Activated naive CD4-positive, alpha-beta T cell treated with Interleukin-2 at 50 U/mL for 16 hours (primary cell): ENCODE measurements at regions not wholly inside any gene's neighbourhood (a gene's known extent, or its start where the extent isn't known, plus 50 kb on each side); places are given as distances from the start of the nearest gene placed in this dataset.
"Not testable (repeated sequence)": the region's sequence is repeated elsewhere in the genome, so short reads cannot be mapped to it uniquely, and the experiment has no call there.

Experiments used
- DNase-seq: peaks from one replicate; pipeline ENCODE4 v3.0.0-alpha.2; 2020

DNA sequence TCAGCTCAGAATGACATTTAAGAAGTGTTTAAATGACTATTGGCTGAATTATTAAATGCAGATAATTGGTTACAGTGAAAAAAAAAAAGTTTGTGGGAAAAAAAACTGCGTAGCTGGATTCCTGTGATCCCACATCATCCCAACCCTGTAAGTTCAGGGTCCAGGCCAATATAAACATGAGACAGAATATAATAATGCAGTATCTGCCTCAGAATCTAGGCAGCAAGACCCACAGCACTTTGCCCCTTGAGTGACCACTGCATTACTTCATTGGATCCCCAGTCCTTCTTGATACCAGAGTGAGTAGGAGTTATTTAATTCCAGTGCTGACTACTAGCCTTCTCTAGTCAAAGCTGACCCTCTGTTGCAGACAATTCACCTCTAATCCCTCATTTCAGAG is 272.6 kb downstream of the CCER1 start:
- DNase-seq, result no peak

DNA sequence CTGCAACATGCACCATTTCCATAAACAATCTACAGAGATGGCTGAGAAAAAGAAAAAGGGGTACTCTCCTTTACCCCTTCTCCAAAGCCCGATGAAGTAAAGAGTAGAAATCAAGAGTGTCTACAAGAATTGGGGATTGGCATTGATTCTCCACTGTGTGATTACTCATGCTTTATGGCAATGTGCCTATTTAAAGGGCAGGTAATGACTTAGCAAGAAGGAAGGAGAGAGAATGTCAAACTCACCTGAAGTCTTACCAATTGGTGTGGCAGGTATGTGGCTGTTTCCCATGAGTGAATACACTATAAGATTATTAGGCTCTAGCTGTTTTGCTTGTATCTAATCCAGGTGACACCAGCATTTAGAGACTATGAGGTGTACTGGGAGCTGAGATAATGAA is 275.3 kb downstream of the CCER1 start:
- no peak for DNase-seq

DNA sequence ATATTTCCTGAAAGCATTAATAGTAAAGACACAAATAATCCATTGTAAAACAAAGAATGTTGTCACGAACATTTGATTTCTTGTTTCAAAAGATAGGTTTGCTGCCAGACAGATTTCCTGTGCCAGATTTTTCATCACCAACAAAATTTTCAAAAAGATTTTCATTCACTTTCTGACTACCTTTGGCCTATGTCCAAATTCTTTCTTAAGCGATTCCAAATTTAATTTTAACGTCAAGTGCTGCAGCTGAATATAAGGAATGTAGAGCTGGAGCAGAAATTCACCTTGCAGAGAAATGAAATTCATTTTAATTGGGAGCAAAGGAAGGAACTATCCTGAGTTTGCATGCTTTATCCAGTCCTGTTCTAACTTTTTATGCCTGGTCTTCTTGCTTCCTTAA is 277.4 kb downstream of the CCER1 start:
- no peak for DNase-seq

DNA sequence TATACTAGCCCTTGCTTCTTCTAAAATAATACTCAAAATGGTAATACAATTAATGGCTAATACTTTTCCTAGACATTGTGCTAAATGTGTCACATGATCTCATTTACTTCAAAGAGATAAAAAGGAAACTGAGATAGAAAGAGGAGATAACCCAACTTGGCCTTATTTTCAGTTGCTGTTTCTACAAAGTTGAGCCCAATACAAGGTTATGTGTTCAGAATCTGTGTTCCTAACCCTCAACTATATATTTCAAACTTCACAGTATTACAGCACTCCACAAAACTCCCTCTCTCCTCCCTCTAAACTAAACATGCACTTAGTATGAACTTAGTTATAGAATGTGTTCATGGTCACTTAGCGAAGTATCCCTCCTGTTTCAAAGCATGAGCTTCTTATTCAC is 277.9 kb downstream of the CCER1 start:
- no peak for DNase-seq

DNA sequence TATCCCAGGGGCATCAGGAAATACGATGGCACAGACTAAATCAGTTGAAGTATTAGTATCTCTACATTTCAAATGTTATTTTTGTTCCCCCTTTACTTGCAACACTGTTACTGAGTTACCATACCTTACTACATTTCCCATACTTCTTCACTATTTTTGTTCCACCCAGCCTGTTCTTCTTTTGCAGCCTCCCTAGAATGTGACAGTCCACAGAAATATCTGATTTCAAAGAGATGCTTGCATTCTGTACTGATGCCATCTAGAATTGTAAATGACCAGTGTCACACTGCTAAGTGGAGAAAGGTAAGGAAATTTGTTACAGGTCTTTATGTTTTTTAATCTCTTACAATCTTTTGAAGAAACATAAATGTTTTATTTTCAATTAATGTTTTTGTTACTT is 279.9 kb downstream of the CCER1 start:
- no peak for DNase-seq

DNA sequence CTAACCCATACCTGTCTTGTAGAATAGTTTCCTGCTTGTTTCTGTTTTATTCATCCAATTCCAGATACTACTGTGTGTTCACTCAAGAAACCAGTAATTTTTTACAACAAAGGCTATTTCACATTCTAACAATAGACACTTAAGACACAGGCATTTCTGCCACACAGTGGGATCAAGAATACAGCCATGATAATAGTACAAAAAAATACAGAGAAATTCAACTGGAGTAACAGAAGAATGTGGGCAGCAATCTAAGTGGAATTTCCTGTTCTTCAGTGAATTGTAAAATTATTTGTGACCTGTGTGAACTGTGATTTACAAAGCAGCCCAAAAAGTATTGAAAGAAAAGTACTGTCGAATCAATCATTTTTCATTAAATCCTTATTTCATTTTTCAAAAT is 282.9 kb downstream of the CCER1 start:
- no peak for DNase-seq

DNA sequence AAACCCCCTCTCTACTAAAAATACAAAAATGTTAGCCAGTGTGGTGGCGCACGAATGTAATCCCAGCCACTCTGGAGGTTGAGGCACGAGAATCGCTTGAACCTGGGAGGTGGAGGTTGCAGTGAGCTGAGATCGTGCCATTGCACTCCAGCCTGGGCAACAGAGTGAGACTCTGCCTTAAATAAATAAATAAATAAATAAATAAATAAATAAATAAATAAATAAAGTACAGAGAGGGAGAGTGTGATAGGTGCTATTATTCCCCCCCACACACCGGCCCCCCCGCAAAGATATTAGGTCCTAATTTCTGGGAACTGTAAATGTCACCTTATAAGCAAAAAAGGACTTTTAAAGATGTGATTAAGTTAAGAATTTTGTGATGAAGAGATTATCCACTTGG is 291.0 kb downstream of the CCER1 start:
- DNase-seq, result not testable (repeated sequence)

DNA sequence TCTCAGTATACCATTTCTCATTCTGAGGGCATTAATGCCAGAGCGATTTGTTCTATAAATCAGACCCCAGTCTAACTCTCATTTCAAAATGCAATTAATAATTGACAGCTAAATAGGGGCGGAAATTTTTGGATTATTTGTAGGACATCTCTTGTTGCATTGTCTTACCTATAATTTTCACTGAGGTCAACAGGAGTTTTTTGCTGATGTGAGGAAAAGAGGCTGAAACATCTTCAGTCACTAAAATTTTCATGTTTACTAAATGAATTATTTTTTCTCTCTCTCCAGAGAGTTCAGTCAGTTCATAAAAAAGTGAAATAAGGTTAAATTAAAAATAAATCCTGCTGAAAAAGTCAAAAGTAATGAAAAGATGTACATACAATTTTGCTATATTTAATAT is 295.9 kb downstream of the CCER1 start:
- no peak for DNase-seq

DNA sequence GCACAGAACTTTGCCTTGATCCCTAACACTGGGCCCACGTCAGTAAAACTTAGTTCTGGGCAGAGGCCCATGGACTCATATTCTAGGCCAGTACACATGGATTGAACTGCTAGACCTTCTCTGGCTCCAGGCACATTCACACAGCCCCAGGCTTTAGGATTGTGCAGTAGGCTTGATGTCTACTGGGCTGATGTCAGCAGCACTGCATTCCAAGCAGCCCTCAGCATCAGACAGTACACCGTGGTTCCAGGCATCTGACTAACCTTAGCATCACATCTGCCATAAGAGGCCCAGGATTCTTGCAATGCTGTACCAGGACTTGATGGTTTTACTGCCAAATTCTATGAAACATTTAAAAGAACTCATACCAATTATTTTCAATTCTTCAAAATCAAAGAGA is 301.9 kb downstream of the CCER1 start:
- DNase-seq, result no peak

DNA sequence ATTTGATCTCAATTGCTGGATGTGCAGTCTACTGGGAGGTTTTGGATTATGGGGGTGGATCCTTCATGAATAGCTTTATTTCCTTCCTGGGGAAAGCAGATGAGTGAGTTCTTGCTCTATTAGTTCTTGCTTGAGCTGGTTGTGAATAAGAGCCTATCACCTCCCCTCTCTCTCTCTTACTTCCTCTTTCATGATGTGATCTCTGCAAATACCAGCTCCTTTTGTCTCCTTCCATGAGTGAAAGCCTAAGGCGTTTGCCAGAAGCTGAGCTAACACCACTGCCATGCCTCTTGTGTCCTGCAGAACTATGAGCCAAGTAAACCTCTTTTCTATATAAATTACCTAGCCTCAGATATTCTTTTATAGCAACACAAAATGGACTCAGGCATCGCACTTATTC is 302.7 kb downstream of the CCER1 start:
- DNase-seq, result no peak

DNA sequence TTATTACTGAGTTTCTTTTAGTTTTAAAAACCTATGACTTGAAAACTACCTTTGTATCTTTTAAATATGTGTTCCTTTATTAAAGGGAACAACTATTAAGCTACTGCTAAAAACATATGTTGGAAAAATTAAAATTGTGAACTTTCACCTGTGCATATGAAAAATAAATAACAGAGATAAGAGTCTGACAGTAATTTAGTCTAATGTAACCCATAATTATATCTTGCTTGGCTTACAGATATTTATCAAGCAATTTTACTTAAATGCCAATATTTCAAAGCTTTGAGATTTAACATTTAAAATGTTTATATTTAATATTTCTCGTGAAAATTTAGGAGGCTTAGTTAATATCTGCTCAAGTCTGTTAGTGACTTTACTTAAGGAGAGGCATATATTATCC is 309.8 kb downstream of the CCER1 start:
- DNase-seq, result no peak

DNA sequence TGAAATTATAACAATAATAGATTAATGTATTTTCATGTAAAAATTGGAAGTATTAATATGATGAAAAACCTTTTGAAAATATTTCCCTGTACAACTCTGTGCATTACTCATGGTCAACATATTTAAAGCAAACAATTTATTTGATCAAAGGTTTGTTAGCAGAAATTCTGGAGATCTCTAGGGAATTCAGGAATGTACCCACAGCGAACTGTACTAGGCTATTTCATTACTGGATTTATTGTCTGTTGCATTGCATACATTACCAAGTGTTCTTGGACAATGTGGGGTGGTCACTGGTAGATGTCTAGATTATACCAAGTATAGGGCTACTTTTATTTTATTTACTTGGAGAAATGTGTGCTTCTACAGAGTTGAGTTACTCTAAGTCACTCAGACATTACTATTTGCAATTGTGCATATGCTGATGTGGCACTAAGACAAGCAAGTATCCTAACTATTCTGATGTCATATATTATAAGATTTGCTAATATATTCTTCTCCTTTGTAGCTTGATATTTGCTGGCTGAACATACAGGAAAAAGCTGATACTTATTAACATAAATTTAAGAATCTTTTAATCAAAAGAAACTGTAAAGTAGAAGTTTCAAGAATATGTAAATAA is 323.3 kb downstream of the CCER1 start:
- no peak for DNase-seq

DNA sequence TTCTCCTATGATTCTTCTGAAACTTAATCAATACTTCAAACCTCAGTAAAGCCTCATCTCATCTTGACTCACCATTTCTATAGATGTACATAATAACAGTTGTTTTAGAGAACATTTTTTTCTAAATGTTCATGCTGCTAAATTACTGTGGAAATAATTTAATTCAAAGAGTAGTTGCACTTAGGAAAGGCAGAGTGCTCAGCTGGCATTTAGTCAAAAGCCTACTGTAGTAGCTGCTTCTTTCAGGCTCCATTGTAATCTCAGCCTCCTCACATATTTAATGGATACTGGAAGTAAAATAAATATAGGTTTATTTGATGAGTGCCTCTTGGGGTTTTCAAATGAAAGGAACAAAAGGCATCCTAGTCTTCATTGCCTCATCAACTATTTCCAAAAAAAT is 325.0 kb downstream of the CCER1 start:
- DNase-seq, result no peak

DNA sequence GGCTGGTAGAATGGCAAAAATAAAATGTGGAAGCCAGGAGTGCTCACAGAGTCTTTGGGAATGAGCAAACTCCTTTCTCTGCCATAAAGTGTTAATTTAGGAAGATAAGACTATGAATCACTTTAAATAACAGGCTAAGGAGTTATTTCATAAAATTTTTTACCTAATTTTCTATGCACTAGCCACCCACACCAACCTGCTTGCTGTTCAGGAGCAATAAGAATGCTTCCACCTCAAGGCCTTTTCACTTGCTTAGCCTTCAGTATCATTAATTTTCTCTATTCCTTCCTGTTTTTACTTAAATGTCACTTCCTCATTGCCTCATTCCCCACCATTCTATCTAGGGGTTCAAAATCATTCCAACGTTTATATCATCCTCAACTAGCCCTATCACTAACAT is 326.8 kb downstream of the CCER1 start:
- DNase-seq, result no peak

DNA sequence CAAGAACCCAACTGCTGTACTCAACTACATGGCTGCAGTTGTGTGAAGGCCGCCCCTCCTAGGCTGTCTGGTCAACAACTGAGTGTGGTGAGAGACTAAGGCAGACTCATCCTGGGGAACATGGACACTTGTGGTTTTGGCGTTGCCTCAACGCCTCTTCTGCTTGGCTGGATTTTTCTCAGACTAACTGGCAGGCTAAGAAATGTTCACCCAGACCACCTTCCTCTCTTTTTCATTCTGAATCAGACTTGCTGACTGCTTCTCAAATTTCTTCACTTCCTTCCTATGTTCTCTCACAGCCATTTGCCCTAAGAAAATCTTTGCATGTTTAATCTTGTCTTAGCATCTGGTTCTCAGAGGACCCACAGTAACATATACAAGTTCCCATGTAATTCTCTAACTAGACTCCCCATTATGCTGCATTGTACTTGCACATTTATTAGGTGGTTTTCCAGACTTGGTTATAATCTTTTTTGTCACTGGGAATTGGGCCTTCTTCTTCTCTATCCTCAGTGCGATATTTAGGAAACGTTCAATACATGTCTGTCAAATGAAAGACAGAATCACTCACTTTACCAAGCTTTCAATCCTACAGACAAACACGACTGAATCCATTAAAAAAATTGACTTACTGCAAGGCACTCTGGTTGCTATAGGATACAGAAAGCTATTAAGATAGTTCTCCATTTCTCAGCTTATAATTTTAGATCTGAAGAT is 327.6 kb downstream of the CCER1 start:
- no peak for DNase-seq

DNA sequence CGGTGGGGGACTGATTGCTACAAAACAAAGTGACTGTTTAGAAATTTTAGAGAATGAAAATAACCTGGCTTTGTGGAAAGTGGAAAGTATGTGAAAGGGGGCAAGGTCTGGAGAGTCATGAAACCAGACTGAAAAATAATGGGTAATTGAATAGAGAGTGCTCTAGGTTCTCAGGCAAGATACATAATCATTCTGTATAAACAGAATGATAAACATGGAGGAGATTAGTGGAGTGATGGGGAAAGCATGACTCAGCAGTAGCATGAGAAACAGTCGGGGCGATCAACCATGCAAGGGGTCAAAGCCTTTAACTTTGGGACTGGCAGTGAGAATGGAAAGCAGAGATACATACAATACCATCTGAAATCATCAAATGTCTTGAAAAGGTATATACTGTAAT is 332.5 kb downstream of the CCER1 start:
- no peak for DNase-seq

DNA sequence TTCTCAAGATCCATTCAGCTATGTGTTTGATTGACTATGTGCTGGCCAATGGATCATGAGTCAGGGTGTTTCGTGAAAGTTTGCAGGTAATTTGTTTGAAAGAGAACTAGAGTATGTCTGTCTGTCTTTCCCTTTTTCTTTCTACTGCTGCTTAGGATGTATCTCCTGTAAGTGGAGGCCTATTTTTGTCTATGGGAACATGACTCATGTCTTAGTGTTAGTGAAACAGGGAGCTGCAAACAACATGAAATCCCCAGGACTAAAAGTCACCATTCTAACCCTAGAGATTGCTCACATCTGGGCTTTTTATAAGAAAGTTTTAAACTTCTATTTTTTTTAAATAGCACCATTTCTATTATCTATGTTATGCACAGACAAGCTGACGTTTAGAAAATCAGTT is 333.0 kb downstream of the CCER1 start:
- no peak for DNase-seq

DNA sequence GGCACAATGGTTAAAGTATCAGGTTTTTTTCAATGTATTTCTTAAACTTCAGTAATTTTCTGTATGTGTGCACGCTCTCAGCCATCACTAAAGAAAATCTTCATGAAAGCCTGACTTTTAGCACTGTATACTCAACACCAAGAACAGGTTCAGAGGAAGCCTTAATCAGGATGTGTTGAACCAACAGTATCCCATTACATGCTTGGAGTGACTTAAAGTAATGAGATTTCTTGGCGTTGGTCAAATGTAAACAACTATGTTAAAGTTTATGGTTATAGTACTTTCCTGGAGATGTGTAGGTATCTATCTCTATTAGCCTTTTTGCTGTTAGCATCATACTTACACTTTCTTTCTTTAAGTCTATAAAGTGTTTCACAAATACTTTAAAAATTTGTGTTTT is 335.0 kb downstream of the CCER1 start:
- no peak for DNase-seq

DNA sequence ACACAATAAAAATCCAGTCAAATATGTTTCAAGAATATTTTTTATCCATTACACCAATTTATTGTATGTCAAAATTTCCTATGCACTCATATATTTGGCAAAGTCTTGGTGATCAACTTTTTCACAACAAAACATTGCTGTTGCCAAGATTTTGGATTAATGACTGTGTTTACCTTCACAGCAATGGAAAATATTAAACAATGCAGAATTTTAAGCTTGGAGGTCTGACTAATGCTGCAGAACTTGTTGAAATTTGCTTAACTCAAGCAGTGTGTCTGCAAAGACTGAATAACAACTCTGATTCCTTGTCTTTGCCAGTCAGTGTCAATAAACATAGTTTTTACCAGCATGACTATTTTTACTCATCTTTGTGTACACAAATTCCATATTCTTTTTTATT is 336.4 kb downstream of the CCER1 start:
- DNase-seq, result no peak

DNA sequence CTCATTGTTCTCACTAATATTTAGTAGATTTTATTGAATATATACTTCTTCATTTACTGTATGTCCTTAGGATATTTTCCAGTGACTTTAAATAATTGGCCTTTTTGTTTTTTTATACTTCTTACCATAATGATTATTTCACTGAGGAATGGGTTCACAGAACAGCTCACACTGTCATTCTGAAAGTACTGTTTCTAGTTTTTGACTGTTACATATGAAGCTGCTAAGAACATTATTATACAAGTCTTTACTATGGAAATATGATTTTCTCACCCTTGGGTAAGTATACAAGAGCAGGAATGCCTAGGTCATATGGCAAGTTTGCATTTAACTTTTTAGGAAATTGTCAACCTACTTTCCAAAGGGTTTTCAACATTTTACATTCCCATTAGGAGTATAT is 343.1 kb downstream of the CCER1 start:
- no peak for DNase-seq

DNA sequence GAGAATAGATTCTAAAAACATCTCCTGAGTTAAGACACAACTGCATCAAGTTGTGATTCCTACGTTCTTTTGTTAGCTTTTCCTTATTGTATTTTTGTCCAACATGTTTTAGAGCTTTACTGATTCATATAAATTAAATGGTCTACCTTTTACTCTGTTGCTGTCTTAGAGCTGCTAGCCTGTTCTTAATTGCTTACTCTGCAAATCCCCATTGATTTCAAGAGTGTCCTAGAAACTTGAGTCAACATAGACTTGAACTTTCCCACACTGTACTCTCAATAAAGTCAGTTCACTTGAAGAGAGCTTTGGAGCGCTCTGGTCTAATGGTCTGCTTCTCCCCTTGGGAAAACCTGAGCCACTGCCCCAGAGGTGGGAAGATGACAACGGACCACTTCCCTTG is 343.9 kb downstream of the CCER1 start:
- DNase-seq, result no peak

DNA sequence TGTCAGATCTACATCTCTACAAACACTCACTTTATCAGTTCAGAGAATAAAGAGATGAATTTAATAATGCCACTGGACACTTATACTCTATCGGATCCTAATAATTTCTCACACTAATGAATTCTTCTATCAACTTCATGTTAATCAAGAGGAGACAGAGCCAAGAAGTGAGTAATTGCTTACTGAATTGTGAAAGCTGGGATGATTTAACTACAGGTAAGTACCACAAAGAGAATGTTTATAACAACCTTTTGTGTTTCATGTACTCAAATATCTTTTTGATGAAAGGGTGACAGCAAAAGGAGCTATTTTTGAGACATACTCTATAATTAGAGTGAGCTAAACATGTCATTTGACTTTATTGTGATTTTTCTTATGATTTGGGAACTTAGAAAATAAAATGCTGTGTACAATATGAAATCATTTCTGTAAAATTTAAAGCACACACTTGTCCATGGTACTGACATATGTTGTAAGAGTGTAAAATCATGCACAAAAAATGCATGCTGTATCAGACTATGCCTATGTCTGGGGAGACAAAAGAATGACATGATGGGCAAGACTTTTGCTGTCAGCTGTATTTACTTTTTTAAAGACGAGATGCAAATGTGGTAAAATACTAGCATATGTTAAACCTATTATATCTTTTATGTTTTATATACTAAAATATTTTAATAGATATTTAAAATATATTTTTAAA is 361.2 kb downstream of the CCER1 start:
- no peak for DNase-seq

DNA sequence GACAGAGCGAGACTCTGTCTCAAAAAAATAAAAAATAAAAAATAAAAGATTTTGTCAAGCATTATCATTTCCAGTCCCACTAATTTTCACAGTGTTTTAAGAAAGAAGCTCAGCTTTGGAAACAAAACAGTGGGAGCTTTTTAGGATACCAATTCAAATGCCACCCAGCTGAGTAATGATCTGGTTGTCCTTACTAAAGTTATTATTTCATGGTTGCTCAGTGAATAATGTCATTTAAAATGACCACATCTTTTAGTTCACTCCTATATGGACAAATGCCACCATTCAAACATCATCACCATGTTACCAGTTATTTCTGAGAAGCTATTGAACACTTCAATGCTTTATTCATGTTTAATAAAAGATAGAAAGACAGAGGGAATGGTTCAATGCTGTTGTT is 365.0 kb downstream of the CCER1 start:
- DNase-seq, result no peak

DNA sequence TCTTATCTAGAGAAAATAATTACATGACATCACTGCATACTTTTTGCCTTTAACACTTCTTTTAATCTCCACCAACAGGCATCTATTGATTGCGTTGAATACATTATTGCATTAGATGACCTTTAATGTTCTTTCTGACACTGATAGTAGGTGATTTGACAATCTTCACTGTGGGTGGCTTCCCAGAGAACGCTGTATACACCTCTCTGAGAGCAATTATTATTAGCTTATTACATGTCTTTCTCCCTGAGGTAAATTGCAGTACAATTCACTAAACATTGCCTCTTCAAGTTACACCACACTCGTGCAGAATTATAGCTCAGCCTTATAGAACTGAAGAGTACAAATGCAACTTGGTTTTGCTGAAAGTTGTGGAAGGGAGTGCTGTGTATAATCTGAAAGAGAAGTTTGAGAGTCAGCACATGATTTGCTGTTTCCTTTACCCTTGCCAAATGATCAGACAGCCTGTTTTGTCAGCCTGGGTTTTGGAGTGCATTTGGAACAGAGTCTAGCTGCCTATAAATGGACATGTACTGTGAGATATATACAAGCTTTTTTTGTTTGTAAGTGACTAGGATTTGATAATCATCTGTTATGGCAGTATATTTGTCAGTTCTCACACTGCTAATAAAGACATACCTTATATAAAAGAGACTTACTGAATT is 369.2 kb downstream of the CCER1 start:
- DNase-seq, result no peak
